ENCODE measurements at regions not wholly inside any gene's neighbourhood (a gene's known extent, or its start where the extent isn't known, plus 50 kb on each side); places are given as distances from the start of the nearest gene placed in this dataset.

- no peak for TF ChIP-seq CTCF (IDR thresholded peaks at IDR 0.05)
- no peak for TF ChIP-seq POLR2A (IDR thresholded peaks at IDR 0.05)
Measured at GRCh38 chrX:42289492-42290385, 366.4 kb upstream of the CASK start.

Data from ovary (tissue), 3 donors.